ENCODE measurements at regions not wholly inside any gene's neighbourhood (a gene's known extent, or its start where the extent isn't known, plus 50 kb on each side); places are given as distances from the start of the nearest gene placed in this dataset.
A peak's percentile ranks its signal among the peaks of the same experiment; 100 is the strongest.

GRCh38 chr2:144947709-144948037, 427.8 kb upstream of the ZEB2 start:
- no peak for DNase-seq (ENCODE audit: low spot score)

- DNase-seq (ENCODE audit: low spot score) = no peak
Measured at GRCh38 chr2:144946263-144946662, 426.3 kb upstream of the ZEB2 start.

GRCh38 chr2:144944546-144945220, 424.8 kb upstream of the ZEB2 start:
- DNase-seq (ENCODE audit: low spot score) = peak; percentile 38

GRCh38 chr2:144943986-144944385, 424.1 kb upstream of the ZEB2 start:
- DNase-seq (ENCODE audit: low spot score) = peak; percentile 54

GRCh38 chr2:144943293-144943941, 423.5 kb upstream of the ZEB2 start:
- no peak for DNase-seq (ENCODE audit: low spot score)

DNA sequence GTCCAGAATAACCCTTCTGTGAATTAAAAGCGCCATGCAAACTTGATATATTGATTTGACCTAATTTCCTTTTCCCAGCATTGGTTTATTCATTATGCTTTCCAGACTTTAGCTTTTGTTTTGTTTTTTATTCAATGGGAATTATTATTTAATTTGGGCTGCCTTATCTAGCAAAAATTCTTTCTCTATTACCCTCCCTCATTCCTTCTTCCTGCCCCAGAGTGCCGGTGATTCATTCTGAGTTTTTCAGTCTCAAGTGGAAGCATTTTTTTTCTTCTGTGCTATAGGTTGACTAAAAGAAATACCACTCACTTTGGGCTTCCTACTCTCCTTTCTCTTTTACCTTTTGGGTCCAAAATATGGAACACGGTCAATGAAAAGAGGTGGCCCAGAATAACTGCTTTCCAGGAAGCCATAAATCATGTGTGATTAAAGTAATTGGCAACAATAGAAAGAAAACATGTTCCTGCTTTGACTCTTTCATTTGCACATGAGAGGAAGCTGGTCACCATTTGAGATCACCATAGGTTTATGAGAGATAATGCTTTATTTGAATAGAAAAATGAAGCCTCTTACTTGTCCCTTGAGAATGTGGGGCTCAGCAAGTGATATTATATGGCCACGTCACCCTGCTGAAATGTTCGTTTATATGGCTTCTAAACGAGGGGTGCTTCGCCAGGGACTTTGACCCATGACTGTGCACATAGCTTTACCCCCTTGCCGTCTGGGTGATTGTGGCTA, 422.8 kb upstream of the ZEB2 start:
- DNase-seq (ENCODE audit: low spot score) = peak; percentile 63

DNA sequence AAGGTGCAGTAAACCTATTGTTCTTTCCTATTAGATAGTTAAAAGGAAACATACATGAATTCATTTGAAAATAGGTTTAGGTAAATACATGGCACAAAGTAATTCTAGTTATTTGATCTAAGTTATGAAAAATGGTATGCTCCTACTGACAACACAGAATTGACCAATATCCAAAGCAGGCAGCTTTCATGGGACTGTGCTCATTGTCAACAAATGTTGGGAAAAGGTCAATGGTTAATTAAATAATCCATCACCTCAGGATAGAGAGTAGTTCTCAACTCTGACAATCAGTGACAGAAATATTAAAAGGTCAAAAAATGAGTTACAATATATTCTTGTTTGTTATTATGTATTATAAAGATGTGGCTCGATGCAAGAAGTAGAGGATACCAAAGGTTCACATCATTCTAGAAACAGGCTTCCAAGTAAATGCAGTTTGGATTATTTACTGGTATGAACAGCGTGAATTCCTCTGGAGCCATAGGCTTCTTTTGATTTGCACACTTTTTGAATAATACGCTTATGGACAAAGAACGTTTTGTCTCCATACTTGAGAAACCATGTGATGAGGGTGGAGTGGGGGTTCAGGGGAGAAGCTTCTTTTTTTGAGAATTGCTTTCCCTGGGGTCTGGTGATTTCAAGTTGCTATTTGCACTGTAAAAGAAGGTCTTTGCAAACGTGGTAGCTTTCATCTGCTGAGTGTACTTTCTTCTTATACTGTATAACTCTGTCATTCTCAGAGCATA, 422.0 kb upstream of the ZEB2 start:
- no peak for DNase-seq (ENCODE audit: low spot score)

DNA sequence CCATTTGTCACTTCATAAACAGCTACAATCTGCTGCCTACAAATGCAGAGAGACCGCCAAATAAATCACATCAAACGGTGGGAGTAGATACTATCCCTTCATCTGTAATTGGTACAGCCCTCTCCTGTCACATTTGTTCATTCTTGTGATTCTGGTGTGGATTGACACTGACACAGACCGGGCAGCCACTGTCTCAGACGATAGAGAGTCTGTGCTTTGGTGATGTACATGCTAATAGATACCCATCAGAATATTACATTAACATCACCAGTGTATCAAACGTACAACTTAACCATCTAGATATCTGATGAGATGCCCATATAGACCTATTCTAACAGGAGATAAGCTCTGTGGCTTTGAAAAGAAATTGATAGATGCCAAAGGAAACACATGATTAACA, 419.7 kb upstream of the ZEB2 start:
- DNase-seq (ENCODE audit: low spot score) = no peak

GRCh38 chr2:144937910-144938709, 418.2 kb upstream of the ZEB2 start:
- DNase-seq (ENCODE audit: low spot score) = peak; percentile 55

DNA sequence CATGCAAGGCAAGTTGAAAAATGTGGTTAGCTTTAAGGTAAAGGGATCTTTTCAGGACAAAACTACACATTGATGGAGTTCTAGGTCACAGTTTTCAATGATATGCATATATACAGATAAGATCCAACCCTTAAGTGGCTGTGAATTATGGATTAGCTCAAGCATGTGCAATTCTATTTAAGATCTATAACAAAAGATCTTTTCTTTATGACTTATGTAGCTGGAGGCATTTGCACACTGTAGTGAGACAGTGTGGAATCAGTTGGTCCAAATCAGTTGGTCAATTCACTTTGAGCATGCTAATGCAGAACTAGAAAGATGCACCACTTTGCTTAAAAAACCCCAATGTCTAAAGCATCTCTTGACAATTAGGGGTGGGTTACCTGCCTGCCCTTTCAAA, 417.1 kb upstream of the ZEB2 start:
- no peak for DNase-seq (ENCODE audit: low spot score)

DNA sequence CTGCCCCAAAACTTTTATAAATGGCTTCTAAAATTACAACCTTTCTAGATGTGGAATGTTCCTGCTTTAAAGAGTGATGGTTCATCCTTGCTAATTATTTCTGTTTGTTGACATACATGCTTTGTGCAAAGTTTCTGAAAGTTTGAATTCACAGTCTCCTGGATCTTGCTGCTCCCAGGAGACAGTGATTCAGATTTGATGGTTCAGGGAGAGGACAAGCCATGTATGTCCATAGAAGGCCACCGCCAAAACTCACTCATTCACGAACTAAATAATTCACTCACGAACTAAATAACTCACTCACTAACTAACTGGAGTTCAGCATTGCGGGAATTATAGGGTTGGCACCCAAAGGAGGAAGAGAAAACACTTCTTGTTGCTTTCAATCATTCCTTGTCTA, 416.5 kb upstream of the ZEB2 start:
- no peak for DNase-seq (ENCODE audit: low spot score)

DNA sequence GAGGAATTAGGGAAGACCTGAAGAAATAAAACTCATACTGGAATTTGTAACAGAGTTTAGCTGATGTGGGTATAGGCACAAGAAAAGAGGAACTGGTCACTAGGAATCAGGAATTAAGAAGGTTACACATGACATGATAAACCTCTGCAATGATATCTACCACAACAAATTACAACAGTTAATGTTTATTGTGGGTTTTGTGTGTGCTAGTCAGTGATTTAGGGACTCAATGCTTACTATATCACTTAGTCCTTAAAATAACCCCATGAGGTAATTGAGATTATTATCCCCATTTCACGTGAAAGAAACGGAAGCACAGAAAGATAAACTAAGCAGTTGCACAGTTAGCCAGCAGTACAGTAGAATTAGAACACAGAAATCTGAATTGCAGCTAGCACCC, 415.8 kb upstream of the ZEB2 start:
- DNase-seq (ENCODE audit: low spot score) = no peak

DNA sequence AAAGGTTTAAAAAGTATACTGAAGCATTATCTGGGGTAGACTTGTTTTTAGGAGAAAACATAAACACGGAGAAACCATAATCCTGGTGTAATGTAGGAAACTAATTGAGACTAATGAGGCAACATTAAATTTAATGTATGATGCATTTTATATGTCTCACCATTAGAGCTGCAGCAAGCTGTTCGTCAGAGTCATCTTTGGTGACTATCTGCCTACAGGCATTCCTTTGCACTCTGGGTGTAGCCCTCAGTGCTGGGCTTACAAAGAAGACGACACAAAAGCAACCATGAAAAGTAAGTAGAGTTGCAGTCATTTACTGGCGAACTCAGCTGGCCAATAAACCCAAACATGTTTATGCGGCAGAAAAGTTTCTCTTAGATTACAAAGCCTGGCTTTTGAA, 415.3 kb upstream of the ZEB2 start:
- no peak for DNase-seq (ENCODE audit: low spot score)

GRCh38 chr2:144931960-144932359, 412.0 kb upstream of the ZEB2 start:
- DNase-seq (ENCODE audit: low spot score) = no peak

DNA sequence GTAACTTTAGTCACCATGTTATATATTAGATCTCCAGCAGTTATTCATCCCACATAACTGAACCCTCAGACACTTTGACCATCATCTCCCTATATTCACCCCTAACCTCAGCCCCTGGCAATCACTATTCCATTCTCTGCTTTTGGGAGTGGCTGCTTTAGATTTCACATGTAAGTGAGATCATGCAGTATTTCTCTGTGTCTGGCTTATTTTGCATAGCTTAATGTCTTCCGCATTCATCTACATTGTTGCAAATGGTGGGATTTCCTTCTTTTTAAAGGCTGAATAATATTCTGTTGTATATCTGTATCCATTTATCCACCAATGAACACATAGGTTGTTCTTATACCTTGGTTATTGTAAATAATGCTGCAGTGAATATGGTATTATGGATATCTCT, 411.6 kb upstream of the ZEB2 start:
- DNase-seq (ENCODE audit: low spot score) = no peak

- no peak for DNase-seq (ENCODE audit: low spot score)
Measured at GRCh38 chr2:144927429-144927828, 407.5 kb upstream of the ZEB2 start.

DNA sequence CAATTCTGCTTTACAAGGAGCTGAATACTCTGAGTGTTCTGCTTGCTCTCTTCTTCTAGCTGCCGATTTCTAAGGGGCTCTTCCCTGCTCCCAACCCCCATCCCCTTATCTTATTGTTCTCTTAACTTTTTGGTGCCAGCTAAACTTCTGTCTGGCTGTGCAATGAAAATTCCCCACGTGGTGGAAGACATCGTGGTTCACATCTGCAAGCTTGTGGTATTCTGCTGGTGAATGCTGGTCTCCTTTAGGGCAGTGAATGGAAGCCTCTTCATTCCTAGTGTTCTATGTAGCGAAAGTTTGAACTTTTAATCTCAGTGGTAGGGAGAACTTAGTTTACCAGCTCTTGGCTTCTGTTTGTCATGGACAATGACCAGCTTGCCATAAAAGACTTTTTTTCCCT, 406.0 kb upstream of the ZEB2 start:
- DNase-seq (ENCODE audit: low spot score) = no peak

DNA sequence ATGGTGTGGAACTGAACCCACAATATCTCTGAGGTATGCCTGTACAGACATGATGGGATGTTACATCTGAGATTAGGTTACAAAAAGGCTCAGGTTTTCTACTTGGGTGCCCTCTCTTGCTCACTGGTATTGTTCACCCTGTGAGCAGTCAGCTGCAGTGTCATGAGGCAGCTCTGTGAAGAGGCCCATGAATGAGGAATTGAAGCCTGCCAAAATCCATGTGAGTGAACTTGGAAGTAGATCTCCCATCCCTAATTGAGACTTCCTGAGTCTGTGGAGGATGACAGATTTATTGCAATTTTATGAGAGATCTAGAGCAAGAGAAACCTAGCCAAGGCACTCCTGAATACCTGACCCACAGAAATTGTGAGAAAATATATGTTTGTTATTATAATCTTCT, 404.9 kb upstream of the ZEB2 start:
- DNase-seq (ENCODE audit: low spot score) = no peak

DNA sequence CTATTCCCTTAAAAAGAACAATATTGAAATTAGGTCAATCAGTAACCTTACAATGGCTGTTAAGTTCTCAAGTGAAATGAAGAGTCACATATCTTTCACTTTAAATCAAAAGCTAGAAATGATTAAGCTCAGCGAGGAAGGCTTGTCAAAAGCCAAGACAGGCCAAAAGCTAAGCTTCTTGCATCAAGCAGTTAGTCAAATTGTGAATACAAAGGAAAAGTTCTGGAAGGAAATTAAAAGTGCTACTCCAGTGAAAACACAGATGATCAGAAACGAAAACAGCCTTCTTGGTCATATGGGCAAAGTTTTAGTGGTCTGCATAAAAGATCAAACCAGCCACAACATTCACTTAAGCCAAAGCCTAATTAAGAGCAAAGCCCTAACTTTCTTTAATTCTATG, 402.6 kb upstream of the ZEB2 start:
- no peak for DNase-seq (ENCODE audit: low spot score)

DNA sequence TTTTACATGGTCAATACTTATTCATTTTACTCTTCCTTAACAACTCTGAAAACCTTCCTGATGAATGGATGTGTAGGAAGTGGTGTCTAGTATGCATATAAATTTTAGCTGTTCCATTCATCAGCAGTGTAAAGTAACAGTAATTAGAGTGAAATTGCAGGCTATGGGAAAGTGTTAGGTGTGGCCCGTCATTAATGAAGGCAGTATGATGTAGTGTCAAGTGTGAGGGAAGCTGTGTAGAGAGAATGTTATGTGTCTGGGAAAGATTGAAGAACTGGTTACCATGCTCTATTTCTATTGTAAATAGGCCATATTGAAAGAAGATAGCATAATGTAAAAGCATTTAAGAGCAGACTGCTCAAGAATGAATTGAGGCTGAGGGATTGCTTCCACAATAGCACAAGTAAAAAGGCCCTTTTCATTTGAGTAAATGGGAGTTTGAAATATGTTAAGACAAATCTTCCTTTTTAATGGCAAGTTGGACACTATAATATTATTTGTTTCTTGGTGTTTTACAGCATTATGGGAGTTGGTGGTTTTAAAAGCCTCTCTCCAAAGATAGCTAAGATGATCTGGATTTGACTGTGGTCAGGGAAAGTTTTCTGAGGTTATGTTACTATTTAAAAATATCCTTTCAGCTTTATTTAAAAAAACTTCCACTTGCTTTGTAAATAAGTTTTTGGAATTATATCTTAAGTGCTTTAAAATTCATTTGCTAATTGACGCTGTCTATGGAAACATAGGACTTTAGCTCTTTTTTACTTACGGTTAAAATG, 401.0 kb upstream of the ZEB2 start:
- DNase-seq (ENCODE audit: low spot score) = no peak
